GM21526 (cell line): ENCODE measurements at regions not wholly inside any gene's neighbourhood (a gene's known extent, or its start where the extent isn't known, plus 50 kb on each side); places are given as distances from the start of the nearest gene placed in this dataset.
"Not testable (repeated sequence)": the region's sequence is repeated elsewhere in the genome, so short reads cannot be mapped to it uniquely, and the experiment has no call there.

Source experiments
- ATAC-seq: cut with Tn5 transposase; IDR thresholded peaks from one replicate; pipeline ENCODE4 v1.9.1; 2021; ENCODE audit warnings: moderate library complexity; ENCODE audit not compliant: unreplicated experiment, low FRiP score

- ATAC-seq: no peak
These were observed 67.4 kb upstream of the SHB start for GRCh38 chr9:38136386-38136785.

GRCh38 chr9:38134611-38135237, 65.7 kb upstream of the SHB start:
- ATAC-seq: no peak

- no peak for ATAC-seq
These were observed 64.6 kb upstream of the SHB start for GRCh38 chr9:38133595-38133994.

- no peak for ATAC-seq
These were observed 63.9 kb upstream of the SHB start for GRCh38 chr9:38132956-38133355.

GRCh38 chr9:38131729-38132128, 62.7 kb upstream of the SHB start:
- no peak for ATAC-seq

- no peak for ATAC-seq
These were observed 61.7 kb upstream of the SHB start for GRCh38 chr9:38130724-38131123.

- no peak for ATAC-seq
These were observed 60.3 kb upstream of the SHB start for GRCh38 chr9:38129366-38129765.

GRCh38 chr9:38128752-38129270, 59.8 kb upstream of the SHB start:
- ATAC-seq: no peak

GRCh38 chr9:38127271-38127839, 58.3 kb upstream of the SHB start:
- ATAC-seq: no peak

- no peak for ATAC-seq
These were observed 57.7 kb upstream of the SHB start for GRCh38 chr9:38126730-38127129.

- no peak for ATAC-seq
These were observed 56.9 kb upstream of the SHB start for GRCh38 chr9:38125889-38126288.

GRCh38 chr9:38123359-38123758, 54.3 kb upstream of the SHB start:
- not testable (repeated sequence) for ATAC-seq

- no peak for ATAC-seq
These were observed 51.9 kb upstream of the SHB start for GRCh38 chr9:38120961-38121360.

- no peak for ATAC-seq
These were observed 50.7 kb upstream of the SHB start for GRCh38 chr9:38119560-38120236.

- no peak for ATAC-seq
These were observed 49.9 kb upstream of the SHB start for GRCh38 chr9:38118862-38119438.
